ENCODE measurements at regions not wholly inside any gene's neighbourhood (a gene's known extent, or its start where the extent isn't known, plus 50 kb on each side); places are given as distances from the start of the nearest gene placed in this dataset.
"Not testable (repeated sequence)": the region's sequence is repeated elsewhere in the genome, so short reads cannot be mapped to it uniquely, and the experiment has no call there.

DNA sequence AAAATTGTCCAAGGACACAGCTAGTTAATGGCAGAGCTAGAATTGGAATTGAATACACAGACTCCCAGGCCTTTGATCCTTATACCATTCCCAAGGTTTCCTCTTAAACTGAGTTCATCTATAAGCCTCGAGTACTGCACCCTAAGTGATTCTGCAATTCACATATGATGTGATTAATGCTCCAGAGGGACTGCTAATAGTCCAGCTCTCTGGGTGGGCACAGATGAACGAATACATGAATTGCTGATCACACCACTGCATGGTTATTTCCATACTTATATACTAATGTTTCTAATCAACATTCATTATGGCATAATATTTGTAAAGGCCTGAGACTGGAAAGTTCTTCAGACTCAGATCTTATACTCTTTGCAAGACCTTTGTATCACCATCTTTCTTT, 101.8 kb downstream of the NUFIP1 start:
- no peak for DNase-seq

DNA sequence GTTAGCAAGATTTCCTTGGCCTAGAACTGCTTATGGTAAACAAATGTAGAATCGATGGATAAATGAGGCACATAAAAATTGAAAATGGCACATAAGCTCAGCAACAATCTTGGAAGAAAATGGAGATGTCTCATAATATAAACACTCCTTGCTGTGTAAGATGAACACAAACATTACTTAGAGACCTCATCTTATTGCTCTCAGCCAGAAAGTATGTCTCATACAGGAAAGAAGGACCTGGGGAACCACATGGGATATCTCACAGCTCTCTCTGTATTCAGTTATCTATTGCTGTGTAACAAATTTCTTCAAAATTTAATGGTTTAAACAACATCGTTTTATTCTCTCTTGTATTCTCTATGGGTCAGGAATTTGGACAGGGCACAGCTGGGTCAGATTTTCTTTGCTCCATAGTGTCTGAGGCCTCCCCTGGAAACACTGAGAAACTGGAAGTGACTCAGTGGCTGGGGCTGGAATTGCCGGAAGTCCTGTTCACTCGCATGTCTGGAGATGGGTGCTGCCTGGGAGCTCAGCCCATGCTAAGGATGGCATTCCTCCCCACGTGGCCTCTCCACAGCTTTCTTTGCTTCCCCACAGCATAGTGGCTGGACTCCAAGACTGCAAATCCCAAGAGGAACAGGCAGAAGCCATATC, 105.1 kb downstream of the NUFIP1 start:
- DNase-seq, result no peak

DNA sequence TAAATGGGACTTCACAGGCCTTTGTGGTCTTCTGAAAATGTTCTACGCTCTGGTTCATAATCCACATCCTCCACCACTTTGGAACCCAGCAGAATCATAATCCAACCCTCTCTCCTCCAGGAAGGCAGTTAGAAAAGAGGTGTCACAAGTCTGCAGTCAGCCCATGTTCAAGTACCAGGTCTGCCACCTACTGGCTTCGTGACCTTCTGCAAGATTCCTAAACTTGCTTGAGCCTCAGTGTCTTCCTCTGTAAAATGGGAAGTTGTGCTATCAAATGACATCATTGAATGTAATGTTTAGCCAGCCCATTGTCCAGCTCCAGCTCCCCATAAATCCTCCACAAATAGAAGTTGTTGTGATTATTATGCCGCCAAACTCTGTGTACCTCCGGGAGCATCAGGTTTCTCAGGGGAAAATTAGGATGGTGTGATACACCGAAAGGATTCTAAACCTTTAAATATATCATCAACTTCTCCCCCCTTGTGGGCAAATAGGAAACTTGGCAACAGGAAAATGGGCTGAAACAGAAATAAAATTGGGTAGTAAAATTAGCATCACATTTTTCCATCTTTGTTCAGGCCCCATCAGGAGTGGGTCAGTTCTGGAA, 109.7 kb downstream of the NUFIP1 start:
- DNase-seq, result peak in 3 of 56 donors; percentile 1 to 14 (median 3)

DNA sequence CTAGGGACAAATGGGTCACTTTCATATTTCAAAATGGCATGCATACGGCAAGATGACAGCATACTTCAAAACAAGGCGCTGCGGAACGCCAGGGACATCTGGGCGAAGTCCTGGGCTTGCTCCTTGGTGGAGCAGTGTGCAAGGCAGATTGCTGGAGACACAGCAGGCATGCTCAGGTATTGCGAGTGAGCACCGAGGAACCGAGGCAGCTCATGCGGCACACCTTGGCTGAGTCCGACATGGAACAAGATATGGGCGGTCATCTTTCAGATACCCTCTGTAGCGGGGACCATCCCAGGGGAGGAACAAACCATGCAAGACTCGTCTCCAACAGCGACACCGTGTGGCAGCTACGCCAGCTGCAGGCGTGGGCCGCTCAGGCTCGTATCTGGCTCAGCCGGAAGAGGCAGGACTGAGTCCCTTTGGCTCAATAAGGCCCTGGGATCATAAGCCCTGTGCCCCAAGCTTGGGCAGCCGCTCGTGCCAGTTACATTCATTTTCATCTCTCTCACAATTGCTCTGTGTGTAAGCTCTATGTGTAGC, 112.4 kb downstream of the NUFIP1 start:
- DNase-seq, result no peak

DNA sequence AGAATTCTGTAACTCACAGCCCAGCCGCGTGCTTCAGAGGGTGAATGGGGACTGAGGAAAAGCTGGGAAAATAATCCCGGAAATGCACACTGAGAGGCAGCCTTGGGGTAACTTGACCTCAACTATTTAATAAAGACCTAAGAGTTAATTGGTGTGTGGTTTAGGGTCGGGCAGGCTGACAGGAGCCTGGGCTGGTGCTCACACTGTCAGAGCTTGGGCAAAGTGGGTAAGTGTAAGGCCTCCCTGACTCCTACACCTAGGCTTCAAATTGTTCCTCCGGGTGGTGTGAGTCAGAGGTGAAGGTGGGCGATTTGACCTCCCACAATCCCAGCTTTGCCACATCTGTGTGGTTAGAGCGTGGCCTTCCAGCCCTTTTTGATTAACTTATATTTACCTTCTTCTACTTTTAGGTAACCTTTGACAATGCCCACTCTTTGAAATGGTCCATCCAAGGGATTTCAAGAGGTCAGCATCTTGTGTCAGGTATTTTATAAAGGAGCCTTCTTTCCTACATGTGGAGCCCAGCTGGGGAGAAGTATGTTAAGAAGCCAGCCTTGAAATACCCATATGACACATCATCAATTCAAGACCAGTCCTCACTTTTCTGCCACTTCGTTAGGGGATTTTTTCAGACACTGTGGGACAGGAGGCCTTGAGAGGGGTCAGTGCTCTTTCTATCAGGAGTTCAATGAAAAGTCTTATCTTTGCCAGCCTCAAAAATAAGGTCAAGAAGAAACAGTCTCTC, 114.2 kb downstream of the NUFIP1 start:
- DNase-seq, result no peak

DNA sequence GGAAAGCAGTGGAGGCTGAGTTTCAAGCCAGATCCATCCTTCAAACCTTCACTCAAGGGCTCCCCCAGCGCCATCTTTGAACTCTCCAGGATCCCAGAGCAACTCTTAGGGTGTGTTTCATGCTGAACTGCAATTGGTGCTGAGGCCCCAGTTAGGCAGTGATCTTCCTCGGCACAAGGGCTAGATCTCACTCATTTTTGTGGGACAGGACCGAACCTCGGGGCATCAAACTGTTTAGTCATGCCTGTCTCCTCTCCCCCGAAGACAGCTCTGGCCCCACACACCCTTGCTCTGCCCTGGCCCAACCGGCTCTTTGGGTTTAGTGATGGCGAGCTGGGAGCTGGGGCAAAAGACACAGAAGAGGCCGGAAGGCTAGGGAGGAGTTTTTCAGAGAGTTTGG, 115.1 kb downstream of the NUFIP1 start:
- no peak for DNase-seq

DNA sequence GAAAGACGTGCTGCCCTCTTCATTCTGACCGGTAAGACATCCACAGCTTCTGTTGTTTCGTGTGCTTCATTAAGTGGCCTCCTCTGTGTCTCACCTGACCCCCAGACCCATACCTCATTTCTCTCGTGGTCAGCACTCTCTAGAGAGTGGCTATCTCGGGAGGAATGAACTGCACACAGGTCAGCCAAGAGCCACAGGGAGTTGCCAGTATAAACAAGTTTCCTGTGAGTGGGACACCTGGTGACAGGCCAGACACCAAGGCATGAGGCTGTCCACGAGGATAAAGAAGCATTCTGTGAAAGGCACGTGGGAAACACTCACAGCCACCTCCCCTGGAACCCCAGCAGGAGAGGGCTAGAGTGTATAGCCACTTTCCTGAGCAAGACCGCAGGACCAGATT, 115.8 kb downstream of the NUFIP1 start:
- DNase-seq, result no peak

DNA sequence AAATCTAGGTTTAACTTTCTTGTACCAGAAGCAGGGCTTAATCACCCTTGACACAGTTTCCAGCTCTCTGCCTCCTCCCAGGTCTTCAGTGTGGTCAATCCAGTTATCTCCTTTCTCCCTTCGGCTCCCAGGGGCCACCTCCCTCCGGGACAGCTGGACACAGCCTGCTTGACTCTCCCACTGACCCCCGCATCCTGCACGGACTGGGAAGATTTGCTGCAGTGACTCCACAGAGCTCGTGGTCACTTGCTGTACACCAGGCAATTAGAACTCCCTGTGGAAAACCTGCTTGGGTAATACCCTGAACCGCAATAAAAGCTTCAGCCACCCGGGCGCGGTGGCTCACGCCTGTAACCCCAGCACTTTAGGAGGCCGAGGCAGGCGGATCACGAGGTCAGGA, 116.5 kb downstream of the NUFIP1 start:
- DNase-seq, result no peak

DNA sequence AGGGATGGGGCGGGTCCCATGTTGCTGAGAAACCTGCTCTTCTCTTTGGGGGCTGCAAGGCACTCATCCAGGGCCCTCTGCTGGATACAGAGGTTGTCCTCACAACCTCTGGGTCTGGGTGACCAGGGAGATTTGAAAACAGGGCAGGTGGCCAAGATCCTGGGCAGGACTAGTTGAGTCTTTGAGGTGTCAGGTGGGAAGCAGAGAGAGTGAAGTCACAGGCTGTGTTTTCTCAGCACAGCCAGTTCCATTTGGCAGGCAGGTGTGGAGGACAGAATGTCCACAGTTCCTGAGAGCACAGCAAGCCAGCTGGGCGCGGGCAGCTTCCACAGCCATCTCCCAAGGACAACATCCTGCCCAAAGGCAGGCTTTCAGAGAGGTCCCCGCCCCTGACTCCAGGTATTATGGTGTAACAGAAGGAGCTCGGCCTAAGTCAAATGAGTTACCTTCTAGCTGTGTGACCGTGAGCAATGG, 118.8 kb downstream of the NUFIP1 start:
- DNase-seq, result no peak

DNA sequence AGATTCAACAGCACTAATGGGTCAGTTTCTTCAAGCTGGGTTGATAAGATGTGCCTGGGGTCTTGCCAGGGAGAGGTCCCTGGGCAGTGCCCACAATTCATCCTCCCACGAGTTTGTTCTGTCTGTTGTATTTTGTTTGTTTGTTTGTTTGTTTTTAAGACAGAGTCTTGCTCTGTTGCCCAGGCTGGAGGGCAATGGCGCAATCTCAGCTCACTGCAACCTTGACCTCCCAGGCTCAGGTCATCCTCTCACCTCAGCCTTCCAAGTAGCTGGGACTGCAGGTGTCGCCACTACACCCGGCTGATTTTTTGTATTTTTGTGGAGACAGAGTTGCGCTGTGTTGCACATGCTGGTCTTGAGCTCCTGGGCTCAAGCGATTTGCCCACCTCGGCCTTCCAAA, 120.1 kb downstream of the NUFIP1 start:
- no peak for DNase-seq

DNA sequence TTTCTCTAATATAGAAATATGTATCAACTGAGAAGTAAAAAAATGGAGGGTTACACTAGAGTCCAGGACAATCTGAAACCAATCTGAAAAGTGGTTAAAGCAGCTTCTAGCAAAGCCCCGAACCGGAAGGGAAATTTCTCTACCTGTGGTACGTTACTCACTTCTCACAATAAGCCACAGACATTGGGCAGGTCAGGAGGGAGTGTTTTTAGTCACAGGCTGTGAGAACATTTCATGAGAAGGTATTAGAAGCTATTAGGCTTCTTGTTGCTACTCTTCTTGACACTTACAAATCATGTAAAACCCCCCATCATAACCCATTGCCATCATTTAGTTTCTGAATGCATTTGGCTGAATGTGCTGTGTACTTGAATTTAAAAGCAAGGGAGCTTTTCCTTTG, 120.9 kb downstream of the NUFIP1 start:
- no peak for DNase-seq

DNA sequence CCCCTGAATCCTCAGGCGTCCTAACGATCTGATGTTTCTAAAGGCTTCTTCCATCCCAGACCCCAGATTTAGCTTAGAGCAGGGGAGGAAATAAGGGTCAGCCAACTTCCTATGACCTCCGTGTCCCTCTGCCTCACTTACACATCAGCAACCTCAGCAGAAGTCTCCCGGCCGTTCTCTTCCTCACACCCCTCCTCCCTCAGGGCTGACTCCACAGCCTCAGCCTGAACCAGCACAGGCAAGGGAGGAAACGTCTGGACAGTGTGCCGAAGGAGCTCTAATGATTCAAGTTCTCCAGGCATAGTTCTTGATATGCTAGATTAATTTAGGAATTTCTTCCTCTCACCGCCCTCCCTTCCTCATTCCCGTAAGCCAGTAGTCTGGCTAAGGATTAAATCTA, 121.4 kb downstream of the NUFIP1 start:
- no peak for DNase-seq

DNA sequence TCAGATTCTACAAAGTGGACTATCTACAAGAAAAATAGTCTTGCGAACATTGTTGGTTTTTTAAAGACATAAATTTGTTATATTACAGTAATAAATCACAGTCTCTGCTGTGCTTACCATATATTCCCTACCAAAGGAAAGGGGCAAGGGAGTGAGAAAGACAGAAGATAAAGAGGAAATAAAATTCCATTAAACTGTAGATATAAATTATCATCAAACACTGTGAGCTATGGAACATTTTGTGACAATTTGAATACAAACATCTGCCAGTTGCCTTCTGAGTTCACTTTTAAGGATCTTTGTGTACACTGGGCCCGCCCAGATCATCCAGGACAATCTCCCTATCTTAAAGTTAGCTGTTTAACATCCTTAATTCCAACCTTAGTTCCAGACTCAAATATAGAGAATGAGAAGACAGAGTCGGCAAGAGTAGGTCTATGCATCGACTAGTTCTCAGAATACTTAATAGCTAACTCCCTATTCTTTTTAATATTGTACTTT, 122.8 kb downstream of the NUFIP1 start:
- DNase-seq, result no peak

DNA sequence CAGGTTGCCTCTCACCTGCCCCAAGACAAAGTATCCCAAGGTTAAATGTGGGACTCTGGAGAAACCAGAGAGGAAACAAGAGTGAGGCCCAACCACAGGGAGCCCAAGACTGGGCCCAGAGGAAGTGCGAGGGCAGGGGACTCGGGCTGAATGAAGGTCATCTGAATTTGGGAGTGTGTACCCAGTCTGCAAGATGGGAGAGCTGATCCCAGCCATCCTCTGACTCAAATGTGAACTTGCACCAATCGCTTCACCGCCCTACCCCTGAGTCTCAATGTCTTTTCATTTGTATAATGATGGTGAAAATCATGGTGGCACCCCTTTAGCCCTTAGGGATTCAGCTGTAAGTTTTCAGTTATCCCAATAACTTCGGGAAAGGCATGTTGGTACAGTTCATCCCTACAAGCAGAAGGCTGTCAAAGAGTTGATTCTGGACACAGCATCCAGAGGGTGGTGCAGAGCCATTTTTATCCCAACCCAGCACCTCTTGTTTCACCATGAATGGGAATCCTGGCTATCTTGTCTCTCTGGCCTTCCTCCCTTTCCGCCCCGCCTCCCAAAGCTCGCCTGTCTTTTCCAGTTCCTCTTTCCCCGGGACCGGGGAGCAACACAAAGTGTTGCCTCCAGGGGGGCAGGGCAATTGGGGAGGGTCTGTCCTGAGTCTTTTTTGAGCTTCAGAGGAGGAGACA, 123.4 kb downstream of the NUFIP1 start:
- no peak for DNase-seq

DNA sequence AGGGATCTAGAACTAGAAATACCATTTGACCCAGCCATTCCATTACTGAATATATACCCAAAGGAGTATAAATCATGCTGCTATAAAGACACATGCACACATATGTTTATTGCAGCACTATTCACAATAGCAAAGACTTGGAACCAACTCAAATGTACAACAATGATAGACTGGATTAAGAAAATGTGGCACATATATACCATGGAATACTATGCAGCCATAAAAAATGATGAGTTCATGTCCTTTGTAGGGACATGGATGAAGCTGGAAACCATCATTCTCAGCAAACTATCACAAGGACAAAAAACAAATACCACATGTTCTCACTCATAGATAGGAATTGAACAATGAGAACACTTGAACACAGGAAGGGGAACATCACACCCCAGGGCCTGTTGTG, 125.6 kb downstream of the NUFIP1 start:
- not testable (repeated sequence) for DNase-seq

DNA sequence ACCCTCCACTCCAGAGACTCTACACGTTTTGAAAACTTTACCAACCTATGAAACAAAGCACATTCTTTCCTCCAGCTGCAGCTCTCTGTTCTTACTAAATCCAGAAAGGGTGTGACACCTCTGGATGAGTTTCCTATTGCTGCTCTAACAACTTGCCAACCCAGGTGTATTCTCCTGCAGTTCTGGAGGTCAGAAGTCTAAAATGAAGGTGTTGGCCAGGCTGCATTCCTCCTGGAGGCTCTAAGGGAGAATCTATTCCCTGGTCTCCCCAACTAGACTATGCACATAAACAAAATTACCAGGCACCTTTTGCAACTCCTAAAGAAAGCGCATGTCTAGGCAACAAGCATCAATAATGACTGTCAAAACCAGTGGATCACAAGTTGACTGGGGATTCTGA, 128.8 kb downstream of the NUFIP1 start:
- no peak for DNase-seq

DNA sequence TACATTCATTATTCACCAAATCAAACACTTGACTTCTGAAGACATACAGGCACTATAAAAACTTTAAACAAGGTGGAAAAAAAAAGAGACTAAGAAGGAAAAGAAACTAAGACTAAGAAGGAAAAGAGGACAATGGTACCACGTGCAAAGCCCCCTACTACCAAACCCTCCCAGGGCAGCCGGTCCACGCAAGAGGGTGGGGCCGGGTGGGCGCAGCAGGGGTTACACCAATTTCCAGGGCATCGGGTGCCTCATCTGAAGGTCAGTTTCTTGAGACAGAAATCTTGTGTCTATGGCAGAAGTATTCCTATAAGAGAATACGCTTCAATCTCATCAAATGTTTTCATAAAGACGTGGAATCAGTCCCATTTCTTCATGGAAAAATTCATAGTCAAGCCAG, 131.5 kb downstream of the NUFIP1 start:
- DNase-seq, result no peak

DNA sequence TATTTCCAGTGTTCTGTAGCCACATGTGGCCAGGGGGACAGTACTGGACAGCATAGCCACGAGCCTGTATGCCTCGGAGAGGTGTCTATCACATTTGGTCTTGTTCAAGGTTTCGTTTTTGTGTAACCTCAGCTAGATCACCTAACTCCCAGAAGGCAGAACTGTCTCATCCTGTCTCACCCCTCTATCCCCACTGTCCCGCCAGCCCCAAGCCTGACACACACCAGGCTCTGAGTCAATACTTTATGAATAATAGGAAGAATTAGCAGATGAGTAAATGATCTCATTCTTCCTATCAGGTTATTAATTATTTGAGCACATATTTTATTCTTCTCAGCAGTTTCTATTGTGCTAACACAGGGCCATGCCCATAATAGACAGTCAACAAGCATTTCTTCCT, 132.2 kb downstream of the NUFIP1 start:
- DNase-seq, result no peak

DNA sequence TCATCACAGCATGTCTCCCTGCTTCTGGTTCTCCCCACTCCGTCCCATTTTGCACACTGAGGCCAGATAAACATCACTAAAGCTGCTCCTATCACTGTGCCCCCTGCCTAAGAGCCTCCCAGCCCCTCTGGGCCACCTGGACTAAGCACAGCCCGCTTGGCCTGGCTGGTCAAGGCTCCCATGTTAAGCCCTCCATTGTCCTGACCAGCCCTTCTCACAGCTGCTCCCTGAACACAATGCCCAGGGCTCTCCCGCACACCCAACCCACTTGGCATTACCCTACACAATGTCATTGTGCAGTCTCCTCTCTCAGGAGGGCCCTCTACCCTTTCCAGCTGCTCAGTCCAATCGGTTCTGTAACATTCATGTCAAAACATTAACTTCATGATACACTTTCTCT, 133.4 kb downstream of the NUFIP1 start:
- peak in 4 of 56 donors; percentile 7 to 26 (median 10) for DNase-seq

DNA sequence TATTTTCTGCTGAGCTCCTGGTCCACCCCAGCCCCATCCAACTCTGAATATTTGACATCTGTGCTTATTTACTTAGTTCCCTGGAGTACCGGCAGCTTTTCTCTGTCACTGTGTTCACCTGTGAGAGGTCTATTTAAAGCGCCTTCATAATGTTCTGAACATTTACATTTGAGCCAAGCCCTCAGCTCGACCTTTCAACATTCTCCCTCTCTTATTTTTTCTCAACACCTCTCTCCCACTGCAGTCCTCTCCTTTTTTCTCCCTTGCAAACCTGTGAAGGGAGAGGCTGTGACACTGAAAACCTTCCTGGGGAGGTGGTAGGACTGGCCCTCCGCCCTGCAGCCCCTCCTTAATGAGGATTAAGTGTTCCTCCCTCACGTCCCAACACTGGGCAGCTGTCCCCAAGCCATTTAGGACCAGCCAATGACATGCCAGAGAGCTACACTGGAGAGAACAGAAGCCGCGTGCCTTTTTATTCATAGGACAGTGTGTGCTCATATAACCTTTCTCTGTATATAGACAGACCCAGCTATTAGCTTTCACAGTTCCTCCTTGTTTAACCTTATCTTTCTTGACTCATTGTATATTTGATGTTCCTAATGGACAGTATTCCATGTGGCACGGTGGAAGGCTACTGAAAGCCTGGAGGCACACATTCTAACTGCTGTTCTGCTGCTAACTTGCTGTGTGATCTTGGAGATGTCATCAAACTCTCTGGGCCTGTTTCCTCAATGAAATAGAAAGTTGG, 134.8 kb downstream of the NUFIP1 start:
- peak in 4 of 56 donors; percentile 1 to 19 (median 10) for DNase-seq

DNA sequence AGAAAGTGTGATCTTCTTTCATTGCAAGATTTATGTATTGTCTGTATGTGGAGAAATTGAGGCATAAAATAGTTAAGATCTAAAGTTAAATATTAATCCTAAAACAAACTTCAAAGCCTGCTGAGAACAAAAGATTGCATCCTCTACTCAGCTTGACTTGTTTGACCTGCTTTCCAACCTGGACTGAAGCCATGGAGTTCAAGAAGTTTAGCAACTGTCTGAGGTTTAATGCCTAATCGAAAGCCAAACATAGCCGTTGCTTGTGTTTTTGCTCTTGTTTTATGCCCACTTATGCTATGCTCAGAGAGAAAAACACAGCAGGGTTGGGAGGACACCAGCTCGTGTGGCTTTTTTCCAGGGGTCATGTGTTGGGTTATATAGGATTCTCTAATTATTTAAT, 135.6 kb downstream of the NUFIP1 start:
- no peak for DNase-seq
